ENCODE measurements at regions not wholly inside any gene's neighbourhood (a gene's known extent, or its start where the extent isn't known, plus 50 kb on each side); places are given as distances from the start of the nearest gene placed in this dataset.

DNA sequence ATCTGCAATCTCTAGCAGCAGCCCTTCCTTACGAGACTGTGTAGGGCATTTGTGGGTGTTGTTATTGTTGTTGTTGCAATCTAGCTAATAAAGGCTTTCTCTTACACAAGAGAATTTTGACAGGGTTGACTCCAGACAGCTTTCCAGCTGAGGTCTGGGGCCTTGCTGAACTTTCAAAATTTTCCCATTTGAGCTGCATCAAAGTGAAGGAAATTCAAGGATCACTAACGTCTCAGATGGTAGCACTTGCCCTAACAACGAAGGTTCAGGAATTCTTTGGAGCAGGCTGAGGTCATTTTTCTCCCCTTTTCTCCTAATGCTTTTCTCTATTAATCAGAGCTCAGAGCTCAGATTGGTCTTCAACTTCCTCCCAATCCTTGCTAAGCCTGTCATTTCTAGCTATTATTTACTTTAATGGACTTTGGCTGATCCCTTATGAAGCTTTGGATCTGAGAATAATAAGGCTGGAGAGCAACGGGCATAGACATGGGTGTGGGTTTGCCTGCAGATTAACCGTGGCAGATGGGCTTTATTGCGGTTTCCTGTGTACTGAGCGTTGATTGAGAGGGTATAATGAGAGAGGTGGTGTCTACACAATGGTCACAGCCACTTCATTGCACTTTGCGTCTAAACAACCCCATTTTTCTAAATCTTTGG is 614.0 kb upstream of the AGTR1 start:
- Histone ChIP-seq H3K27me3 (ENCODE audit: control insufficient read depth, insufficient read depth, low read length) (no peaks in the 10 kb centered on the region), H3K36me3 (ENCODE audit: control insufficient read depth, insufficient read depth, low read length) (no peaks in the 10 kb centered on the region), H3K4me3 (ENCODE audit: low read depth, low read length) (no peak overlapping the region)
- TF ChIP-seq, protein P1, sequence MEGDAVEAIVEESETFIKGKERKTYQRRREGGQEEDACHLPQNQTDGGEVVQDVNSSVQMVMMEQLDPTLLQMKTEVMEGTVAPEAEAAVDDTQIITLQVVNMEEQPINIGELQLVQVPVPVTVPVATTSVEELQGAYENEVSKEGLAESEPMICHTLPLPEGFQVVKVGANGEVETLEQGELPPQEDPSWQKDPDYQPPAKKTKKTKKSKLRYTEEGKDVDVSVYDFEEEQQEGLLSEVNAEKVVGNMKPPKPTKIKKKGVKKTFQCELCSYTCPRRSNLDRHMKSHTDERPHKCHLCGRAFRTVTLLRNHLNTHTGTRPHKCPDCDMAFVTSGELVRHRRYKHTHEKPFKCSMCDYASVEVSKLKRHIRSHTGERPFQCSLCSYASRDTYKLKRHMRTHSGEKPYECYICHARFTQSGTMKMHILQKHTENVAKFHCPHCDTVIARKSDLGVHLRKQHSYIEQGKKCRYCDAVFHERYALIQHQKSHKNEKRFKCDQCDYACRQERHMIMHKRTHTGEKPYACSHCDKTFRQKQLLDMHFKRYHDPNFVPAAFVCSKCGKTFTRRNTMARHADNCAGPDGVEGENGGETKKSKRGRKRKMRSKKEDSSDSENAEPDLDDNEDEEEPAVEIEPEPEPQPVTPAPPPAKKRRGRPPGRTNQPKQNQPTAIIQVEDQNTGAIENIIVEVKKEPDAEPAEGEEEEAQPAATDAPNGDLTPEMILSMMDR (IDR thresholded peaks at IDR 0.05; ENCODE audit: insufficient read depth, low read length, severe bottlenecking) = no peak
- DNase-seq (ENCODE audit: low read depth) (no peak), FAIRE-seq (no peak)

DNA sequence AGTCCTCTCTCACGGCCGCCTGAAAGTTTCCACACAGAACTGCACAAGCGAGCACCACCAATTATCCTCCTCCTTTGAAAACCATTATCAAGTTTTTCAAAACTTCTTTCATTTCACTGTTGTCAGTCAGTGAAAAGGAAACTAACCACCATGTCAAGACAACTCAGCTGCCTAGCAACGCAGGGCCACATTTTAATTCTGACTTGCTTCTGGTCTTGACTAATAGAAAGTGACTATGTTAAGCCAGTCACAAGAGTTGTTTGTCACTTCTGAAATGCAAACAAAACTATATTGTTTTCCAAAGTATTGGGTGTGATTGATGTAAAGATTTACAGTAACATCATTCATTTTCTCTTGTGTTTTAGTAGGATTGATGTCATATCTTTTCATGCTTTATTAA is 612.8 kb upstream of the AGTR1 start:
- DNase-seq (ENCODE audit: low read depth) (no peak), FAIRE-seq (no peak)
- Histone ChIP-seq H3K36me3 (ENCODE audit: control insufficient read depth, insufficient read depth, low read length) (no peaks in the 10 kb centered on the region), H3K27me3 (ENCODE audit: control insufficient read depth, insufficient read depth, low read length) (no peaks in the 10 kb centered on the region), H3K4me3 (ENCODE audit: low read depth, low read length) (no peak overlapping the region)
- TF ChIP-seq, protein P1 (IDR thresholded peaks at IDR 0.05; ENCODE audit: insufficient read depth, low read length, severe bottlenecking) = no peak

DNA sequence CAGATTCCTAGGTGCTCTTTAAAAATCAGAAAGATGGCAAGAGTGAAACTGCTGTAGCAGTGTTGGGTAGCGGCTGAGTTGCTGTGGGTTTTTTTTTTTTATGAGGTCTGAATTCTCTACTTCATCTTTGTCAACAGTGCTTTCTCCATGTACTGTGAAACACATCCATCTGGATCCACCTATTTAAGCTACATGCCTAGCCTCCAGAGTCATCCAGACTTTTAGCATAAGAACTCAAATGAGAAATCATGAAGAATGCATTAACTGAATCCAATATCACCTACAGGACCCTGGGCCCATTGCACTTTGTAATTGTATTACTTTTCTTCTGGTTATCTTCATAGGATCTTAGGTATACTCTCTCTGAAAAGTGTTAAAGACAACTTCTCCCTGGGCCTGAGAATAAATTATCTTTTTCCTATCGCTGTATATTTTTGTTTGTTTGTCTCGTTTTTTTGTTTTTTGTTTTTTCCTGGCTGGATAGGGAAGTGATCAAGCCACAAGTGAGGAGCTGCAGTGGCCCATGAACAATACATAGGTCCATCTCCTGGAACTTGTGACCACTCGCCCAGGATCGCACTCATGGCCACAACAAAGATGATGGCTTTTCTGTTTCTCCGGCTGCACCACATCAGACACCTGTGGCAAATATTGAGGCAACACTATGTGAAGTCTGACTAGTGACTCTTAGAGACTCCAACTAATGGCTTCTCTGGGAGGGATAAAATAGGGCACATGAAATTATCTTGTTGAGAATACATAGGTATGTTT is 609.9 kb upstream of the AGTR1 start:
- FAIRE-seq = no peak
- TF ChIP-seq, protein P1 (IDR thresholded peaks at IDR 0.05; ENCODE audit: insufficient read depth, low read length, severe bottlenecking) = no peak
- Histone ChIP-seq H3K36me3 (ENCODE audit: control insufficient read depth, insufficient read depth, low read length) (no peaks in the 10 kb centered on the region), H3K27me3 (ENCODE audit: control insufficient read depth, insufficient read depth, low read length) (no peaks in the 10 kb centered on the region), H3K4me3 (ENCODE audit: low read depth, low read length) (no peak overlapping the region)
- no peak for DNase-seq (ENCODE audit: low read depth)

DNA sequence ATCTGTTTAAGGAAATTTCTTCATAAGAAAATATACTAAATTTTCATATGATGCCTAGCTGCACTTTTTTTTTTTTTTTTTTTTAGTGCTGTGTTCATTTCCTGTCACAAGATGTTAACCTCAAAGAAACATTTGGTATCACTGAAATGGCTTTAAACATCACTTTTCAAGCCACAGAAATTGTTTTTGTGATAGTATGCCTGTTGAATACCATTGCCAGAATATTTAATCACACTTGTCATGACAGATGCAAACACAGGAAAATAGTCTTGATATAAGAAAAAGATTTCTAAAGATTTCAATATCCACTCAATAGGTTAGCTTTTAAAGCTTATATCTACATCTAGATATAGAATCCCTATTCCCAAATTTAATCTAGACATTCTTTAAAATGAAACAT is 608.5 kb upstream of the AGTR1 start:
- DNase-seq (ENCODE audit: low read depth) (no peak), FAIRE-seq (no peak)
- H3K4me3 ChIP-seq (ENCODE audit: low read depth, low read length) = no peak overlapping the region
- H3K36me3 ChIP-seq (ENCODE audit: control insufficient read depth, insufficient read depth, low read length) = no peaks in the 10 kb centered on the region
- H3K27me3 ChIP-seq (ENCODE audit: control insufficient read depth, insufficient read depth, low read length) = no peaks in the 10 kb centered on the region
- TF ChIP-seq, protein P1 (IDR thresholded peaks at IDR 0.05; ENCODE audit: insufficient read depth, low read length, severe bottlenecking) = no peak

DNA sequence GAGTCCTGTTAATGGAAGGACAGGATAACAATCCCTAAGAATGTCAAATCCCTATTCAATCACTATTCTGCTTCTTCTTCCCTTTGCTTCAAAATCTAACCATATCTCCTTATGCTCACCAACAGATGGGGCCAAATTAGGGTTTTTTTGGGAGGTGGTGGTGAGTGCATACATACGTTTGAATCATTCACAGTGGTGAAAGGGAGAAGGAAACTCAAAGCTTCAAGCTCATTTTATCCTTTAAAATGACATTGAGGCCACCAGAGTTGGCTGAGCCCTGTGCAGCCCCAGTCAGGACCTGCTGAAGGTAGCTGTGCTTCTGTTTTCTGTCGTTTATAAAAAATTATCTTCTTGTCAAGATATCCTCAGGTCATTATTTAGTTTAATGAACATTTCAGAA is 607.5 kb upstream of the AGTR1 start:
- Histone ChIP-seq H3K4me3 (ENCODE audit: low read depth, low read length) (no peak overlapping the region), H3K27me3 (ENCODE audit: control insufficient read depth, insufficient read depth, low read length) (no peaks in the 10 kb centered on the region), H3K36me3 (ENCODE audit: control insufficient read depth, insufficient read depth, low read length) (no peaks in the 10 kb centered on the region)
- DNase-seq (ENCODE audit: low read depth) (no peak), FAIRE-seq (no peak)
- TF ChIP-seq, protein P1 (IDR thresholded peaks at IDR 0.05; ENCODE audit: insufficient read depth, low read length, severe bottlenecking) = no peak
